Type B pancreatic cell (in vitro differentiated cells): ENCODE measurements at regions not wholly inside any gene's neighbourhood (a gene's known extent, or its start where the extent isn't known, plus 50 kb on each side); places are given as distances from the start of the nearest gene placed in this dataset.
A peak's percentile ranks its signal among the peaks of the same experiment; 100 is the strongest.

Experiments used
- DNase-seq: peaks from one replicate; pipeline ENCODE4 v3.0.0; 2021; ENCODE audit warnings: mixed read lengths; ENCODE audit not compliant: unreplicated experiment; ENCODE audit errors: extremely low spot score
- H3K27ac Mint-ChIP-seq: 2 replicates; pipeline ENCODE4 v1.8.0; 2021; ENCODE audit warnings: mild to moderate bottlenecking, mixed read lengths
- H3K27me3 Mint-ChIP-seq: 2 replicates; pipeline ENCODE4 v1.8.0; 2021; ENCODE audit warnings: mixed read lengths
- H3K36me3 Mint-ChIP-seq: 2 replicates; pipeline ENCODE4 v1.8.0; 2021; ENCODE audit warnings: mixed read lengths
- H3K4me1 Mint-ChIP-seq: one replicate; pipeline ENCODE4 v1.8.0; 2021; ENCODE audit warnings: mixed read lengths; ENCODE audit not compliant: unreplicated experiment
- H3K4me3 Mint-ChIP-seq: 2 replicates; pipeline ENCODE4 v1.8.0; 2021; ENCODE audit warnings: mild to moderate bottlenecking, mixed read lengths
- H3K9me3 Mint-ChIP-seq: 2 replicates; pipeline ENCODE4 v1.8.0; 2021; ENCODE audit warnings: mixed read lengths
- TF ChIP-seq, protein P1 (sequence below): fragments of 200-600 bp; sonication (generic); conservative IDR thresholded peaks from 2 replicates; pipeline ENCODE4 v1.5.0; 2021; ENCODE audit warnings: antibody characterized with exemption, mild to moderate bottlenecking

DNA sequence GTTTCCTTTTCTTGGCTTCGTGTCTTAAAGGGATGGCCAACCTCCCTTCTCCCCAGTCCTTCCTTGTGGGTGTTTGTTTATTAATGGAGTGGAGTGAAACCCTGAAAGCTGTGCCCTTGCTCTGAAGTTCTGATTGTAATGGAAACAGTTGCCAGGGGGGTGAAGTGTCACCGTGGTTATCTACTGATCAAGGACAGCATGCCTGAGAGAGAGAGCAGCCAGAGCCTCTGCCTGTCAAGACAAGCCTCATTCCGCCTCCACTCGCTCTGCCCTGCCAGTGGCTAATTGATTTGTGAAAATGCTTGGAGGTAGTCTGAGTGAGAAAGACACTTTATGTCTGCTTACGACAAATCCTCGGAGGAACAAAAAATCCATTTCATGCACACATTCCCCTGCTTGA is 143.7 kb upstream of the SLC30A5 start:
- TF ChIP-seq, protein P1, sequence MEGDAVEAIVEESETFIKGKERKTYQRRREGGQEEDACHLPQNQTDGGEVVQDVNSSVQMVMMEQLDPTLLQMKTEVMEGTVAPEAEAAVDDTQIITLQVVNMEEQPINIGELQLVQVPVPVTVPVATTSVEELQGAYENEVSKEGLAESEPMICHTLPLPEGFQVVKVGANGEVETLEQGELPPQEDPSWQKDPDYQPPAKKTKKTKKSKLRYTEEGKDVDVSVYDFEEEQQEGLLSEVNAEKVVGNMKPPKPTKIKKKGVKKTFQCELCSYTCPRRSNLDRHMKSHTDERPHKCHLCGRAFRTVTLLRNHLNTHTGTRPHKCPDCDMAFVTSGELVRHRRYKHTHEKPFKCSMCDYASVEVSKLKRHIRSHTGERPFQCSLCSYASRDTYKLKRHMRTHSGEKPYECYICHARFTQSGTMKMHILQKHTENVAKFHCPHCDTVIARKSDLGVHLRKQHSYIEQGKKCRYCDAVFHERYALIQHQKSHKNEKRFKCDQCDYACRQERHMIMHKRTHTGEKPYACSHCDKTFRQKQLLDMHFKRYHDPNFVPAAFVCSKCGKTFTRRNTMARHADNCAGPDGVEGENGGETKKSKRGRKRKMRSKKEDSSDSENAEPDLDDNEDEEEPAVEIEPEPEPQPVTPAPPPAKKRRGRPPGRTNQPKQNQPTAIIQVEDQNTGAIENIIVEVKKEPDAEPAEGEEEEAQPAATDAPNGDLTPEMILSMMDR: no peak
- Mint-ChIP-seq H3K4me1 (peaks cover 21% of the 10 kb centered on the region), H3K27ac (no peak overlapping the region), H3K27me3 (peaks cover 18% of the 10 kb centered on the region), H3K9me3 (no peaks in the 10 kb centered on the region), H3K4me3 (peak overlapping the region; percentile 57), H3K36me3 (no peaks in the 10 kb centered on the region)
- no peak for DNase-seq

DNA sequence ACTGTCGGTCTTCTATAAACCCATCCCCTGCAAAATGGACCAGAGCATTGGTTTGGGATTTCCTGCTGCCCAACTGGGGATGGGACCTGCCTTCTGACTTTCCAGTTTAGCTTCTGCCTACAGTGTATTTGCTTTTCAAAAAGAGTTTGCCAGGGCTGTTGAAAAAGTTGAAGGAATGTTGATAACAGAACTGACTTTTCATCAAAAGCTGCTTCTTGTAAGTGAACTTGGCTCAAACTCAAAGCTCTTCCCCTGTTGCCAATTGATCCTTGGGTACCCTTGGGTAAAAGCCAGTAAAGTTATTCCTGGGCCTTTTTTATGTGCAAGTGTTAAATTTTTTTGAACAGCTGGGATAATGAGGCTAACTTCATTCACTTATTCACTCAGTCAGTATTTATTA is 142.9 kb upstream of the SLC30A5 start:
- peaks cover 21% of the 10 kb centered on the region for H3K4me1 Mint-ChIP-seq
- no peak overlapping the region for H3K27ac Mint-ChIP-seq
- H3K36me3 Mint-ChIP-seq: no peaks in the 10 kb centered on the region
- peaks cover 12% of the 10 kb centered on the region for H3K27me3 Mint-ChIP-seq
- H3K4me3 Mint-ChIP-seq: no peak overlapping the region
- H3K9me3 Mint-ChIP-seq: no peaks in the 10 kb centered on the region
- TF ChIP-seq, protein P1: no peak
- no peak for DNase-seq

DNA sequence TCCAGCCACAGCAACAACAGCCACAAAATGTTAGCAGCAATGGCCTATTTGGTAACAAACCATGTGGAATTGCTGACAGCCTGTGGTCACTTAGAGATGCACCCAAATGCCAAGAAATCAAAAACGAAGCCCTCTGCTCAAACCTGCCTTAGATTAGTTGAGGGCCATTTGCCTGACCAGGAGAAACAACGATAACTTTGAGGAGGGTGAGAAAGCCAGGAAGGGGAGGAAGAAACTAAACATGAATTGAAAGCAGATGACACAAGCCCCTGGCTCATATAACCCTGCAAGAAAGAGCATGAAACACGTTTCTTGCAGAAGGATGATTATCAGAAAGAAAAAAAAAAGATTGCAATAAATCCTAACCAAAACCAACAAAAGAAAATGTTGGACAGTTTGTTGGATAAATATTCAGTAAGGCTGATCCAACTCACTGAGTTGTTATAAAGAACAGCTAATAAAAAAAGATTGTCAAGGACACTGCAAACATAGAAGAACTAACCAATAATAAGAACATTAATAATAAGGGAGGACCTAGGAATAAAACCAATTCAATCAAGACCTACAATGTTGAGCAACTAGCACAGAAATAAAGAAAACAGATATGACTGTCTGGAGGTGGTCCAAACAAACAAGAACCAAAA is 140.5 kb upstream of the SLC30A5 start:
- Mint-ChIP-seq H3K36me3 (no peaks in the 10 kb centered on the region), H3K27me3 (peaks cover 9% of the 10 kb centered on the region), H3K27ac (no peak overlapping the region), H3K4me1 (peaks cover 21% of the 10 kb centered on the region), H3K9me3 (no peaks in the 10 kb centered on the region), H3K4me3 (no peak overlapping the region)
- no peak for DNase-seq
- TF ChIP-seq, protein P1: no peak

DNA sequence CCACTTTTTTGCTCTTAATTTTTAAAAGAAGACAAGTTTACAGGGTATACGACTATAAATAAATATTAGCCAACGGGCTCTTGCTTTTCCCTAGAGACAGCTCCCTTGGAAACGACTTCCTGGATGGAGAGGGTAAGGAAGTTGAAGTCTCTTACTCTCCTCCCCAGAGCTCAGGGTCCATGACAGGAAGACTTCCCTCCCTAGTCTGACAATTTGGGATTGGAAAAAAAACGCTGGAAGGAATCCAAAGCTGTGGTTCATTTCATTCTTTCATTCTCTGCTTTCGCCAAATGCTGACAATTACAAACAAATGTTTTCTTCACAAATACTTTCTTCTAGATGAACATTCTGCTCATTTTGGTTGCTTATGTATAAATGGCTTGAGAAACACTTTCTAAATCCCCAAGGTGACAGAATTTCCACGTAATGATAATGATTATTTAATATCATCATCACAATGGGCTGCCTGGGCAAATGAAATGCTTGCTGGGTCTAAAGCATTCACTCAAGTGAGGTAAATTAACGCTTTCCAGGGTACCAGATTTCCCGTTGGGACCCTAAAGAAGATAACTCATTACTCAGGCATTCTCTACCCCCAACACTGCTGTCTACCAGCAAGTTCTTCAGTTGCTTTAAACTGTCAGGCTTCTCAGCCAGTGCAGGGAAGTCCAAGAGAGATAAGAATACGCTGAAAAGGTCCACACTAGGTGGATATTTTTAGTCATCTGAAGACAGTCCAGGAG is 139.8 kb upstream of the SLC30A5 start:
- DNase-seq: no peak
- Mint-ChIP-seq H3K27me3 (peaks cover 9% of the 10 kb centered on the region), H3K27ac (no peak overlapping the region), H3K36me3 (no peaks in the 10 kb centered on the region), H3K9me3 (no peaks in the 10 kb centered on the region), H3K4me3 (no peak overlapping the region), H3K4me1 (peaks cover 21% of the 10 kb centered on the region)
- TF ChIP-seq, protein P1: no peak

DNA sequence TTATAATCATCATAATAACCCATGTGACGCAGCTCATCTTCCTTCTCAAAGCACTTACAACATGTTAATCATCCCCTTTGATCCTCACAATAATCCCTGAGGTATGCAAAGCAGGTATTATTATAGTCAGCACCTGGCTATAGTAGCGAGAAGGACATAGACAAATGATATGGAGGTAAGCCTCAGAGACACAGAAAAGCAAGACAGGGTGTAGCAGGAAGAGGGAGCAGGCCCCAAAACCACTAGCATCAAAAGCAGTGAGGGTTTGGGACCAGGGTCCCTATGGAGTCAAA is 139.2 kb upstream of the SLC30A5 start:
- H3K27ac Mint-ChIP-seq: no peak overlapping the region
- peaks cover 9% of the 10 kb centered on the region for H3K27me3 Mint-ChIP-seq
- peaks cover 21% of the 10 kb centered on the region for H3K4me1 Mint-ChIP-seq
- no peaks in the 10 kb centered on the region for H3K9me3 Mint-ChIP-seq
- no peaks in the 10 kb centered on the region for H3K36me3 Mint-ChIP-seq
- H3K4me3 Mint-ChIP-seq: no peak overlapping the region
- no peak for DNase-seq
- TF ChIP-seq, protein P1: no peak
